WTC11 (cell line): ENCODE measurements at regions not wholly inside any gene's neighbourhood (a gene's known extent, or its start where the extent isn't known, plus 50 kb on each side); places are given as distances from the start of the nearest gene placed in this dataset.

Source experiments
- HMGA2 ChIP-seq: fragments of 250-450 bp; sonication (Bioruptor Pico); IDR thresholded peaks from 2 replicates; pipeline ENCODE4 v1.4.0; 2021; ENCODE audit warnings: mild to moderate bottlenecking, moderate library complexity
- JUN ChIP-seq: sonication (generic); formaldehyde crosslinking; IDR thresholded peaks from 2 replicates; pipeline ENCODE4 v1.8.0; 2023; ENCODE audit warnings: mild to moderate bottlenecking, missing genetic modification reagents
- NFYB ChIP-seq: sonication (generic); formaldehyde crosslinking; conservative IDR thresholded peaks from 2 replicates; pipeline ENCODE4 v1.8.0; 2022; ENCODE audit warnings: low read depth, missing genetic modification reagents
- PRRX2 ChIP-seq: fragments of 250-450 bp; sonication (Bioruptor Pico); IDR thresholded peaks from 2 replicates; pipeline ENCODE4 v1.8.0; 2021; ENCODE audit warnings: mild to moderate bottlenecking
- ZNF232 ChIP-seq: sonication (generic); formaldehyde crosslinking; IDR thresholded peaks from 2 replicates; pipeline ENCODE4 v1.8.0; 2022; ENCODE audit warnings: mild to moderate bottlenecking, missing genetic modification reagents
- TF ChIP-seq, protein P1 (sequence below): sonication (generic); formaldehyde crosslinking; IDR thresholded peaks from 2 replicates; pipeline ENCODE4 v1.8.0; 2023; ENCODE audit warnings: missing genetic modification reagents
- TF ChIP-seq, protein P2 (sequence below): sonication (generic); formaldehyde crosslinking; IDR thresholded peaks from 2 replicates; pipeline ENCODE4 v1.8.0; 2022; ENCODE audit warnings: mild to moderate bottlenecking, missing genetic modification reagents

DNA sequence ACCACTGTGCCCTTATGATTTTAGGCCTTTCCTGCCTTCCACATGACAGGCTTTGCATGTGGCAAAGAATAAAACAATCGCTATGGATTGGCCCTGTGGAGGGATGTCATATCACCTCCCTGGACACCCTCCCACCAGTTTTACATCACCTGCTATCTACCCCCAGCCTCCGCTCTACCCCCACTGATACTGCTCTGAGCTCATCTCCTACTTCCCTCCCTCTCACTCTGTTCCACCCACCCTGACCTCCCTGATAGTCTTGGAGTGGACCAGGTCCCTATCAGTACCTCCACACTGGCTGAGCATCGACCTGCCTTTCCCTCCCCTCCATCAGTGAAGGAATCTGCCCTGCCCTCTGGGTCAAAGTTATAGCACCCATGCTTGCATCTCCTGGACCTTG is 91.8 kb upstream of the FOXN3 start:
- no peak for TF ChIP-seq PRRX2
- TF ChIP-seq HMGA2 = no peak
- TF ChIP-seq, protein P1, sequence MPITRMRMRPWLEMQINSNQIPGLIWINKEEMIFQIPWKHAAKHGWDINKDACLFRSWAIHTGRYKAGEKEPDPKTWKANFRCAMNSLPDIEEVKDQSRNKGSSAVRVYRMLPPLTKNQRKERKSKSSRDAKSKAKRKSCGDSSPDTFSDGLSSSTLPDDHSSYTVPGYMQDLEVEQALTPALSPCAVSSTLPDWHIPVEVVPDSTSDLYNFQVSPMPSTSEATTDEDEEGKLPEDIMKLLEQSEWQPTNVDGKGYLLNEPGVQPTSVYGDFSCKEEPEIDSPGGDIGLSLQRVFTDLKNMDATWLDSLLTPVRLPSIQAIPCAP (CRISPR knock-in tag) = no peak
- TF ChIP-seq, protein P2, sequence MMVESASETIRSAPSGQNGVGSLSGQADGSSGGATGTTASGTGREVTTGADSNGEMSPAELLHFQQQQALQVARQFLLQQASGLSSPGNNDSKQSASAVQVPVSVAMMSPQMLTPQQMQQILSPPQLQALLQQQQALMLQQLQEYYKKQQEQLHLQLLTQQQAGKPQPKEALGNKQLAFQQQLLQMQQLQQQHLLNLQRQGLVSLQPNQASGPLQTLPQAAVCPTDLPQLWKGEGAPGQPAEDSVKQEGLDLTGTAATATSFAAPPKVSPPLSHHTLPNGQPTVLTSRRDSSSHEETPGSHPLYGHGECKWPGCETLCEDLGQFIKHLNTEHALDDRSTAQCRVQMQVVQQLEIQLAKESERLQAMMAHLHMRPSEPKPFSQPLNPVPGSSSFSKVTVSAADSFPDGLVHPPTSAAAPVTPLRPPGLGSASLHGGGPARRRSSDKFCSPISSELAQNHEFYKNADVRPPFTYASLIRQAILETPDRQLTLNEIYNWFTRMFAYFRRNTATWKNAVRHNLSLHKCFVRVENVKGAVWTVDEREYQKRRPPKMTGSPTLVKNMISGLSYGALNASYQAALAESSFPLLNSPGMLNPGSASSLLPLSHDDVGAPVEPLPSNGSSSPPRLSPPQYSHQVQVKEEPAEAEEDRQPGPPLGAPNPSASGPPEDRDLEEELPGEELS (CRISPR knock-in tag) = no peak
- no peak for TF ChIP-seq JUN (CRISPR knock-in tag)
- no peak for TF ChIP-seq ZNF232 (CRISPR knock-in tag)
- TF ChIP-seq NFYB = no peak
